ENCODE measurements at regions not wholly inside any gene's neighbourhood (a gene's known extent, or its start where the extent isn't known, plus 50 kb on each side); places are given as distances from the start of the nearest gene placed in this dataset.

- TF ChIP-seq, protein P1, sequence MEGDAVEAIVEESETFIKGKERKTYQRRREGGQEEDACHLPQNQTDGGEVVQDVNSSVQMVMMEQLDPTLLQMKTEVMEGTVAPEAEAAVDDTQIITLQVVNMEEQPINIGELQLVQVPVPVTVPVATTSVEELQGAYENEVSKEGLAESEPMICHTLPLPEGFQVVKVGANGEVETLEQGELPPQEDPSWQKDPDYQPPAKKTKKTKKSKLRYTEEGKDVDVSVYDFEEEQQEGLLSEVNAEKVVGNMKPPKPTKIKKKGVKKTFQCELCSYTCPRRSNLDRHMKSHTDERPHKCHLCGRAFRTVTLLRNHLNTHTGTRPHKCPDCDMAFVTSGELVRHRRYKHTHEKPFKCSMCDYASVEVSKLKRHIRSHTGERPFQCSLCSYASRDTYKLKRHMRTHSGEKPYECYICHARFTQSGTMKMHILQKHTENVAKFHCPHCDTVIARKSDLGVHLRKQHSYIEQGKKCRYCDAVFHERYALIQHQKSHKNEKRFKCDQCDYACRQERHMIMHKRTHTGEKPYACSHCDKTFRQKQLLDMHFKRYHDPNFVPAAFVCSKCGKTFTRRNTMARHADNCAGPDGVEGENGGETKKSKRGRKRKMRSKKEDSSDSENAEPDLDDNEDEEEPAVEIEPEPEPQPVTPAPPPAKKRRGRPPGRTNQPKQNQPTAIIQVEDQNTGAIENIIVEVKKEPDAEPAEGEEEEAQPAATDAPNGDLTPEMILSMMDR (IDR thresholded peaks at IDR 0.05), result no peak
- TF ChIP-seq POLR2A (IDR thresholded peaks at IDR 0.05), result no peak
- TF ChIP-seq EP300 (IDR thresholded peaks at IDR 0.05), result no peak
Measured at GRCh38 chr11:38577769-38578168, 1979.7 kb upstream of the RAG2 start.

Measured in stomach (tissue), 4 donors.